ENCODE measurements at regions not wholly inside any gene's neighbourhood (a gene's known extent, or its start where the extent isn't known, plus 50 kb on each side); places are given as distances from the start of the nearest gene placed in this dataset.

GRCh38 chr13:79631051-79631659, 150.2 kb downstream of the NDFIP2 start:
- DNase-seq = no peak
- WGBS, 2 experiments (ENCODE audit: insufficient coverage in 1 of 2, insufficient read length in 1 of 2) = 82 to 92% methylated on average over 3 of the region's 3 CpGs
- no peaks in the 10 kb centered on the region for H3K9me3 ChIP-seq (ENCODE audit: control insufficient read depth, low read length)
- H3K9ac ChIP-seq (ENCODE audit: extremely low read depth, low read length, poor library complexity, severe bottlenecking) = no peak overlapping the region
- TF ChIP-seq CTCF (conservative IDR thresholded peaks at IDR 0.05) = peak; percentile 52
- no peak overlapping the region for H3K4me3 ChIP-seq (ENCODE audit: low read length)
- no peaks in the 10 kb centered on the region for H3K27me3 ChIP-seq (ENCODE audit: control insufficient read depth, insufficient read depth, low read length, poor library complexity, severe bottlenecking)
- Mint-ChIP-seq H3K4me1 (no peaks in the 10 kb centered on the region), H3K27me3 (ENCODE audit: insufficient read depth) (peaks cover 4% of the 10 kb centered on the region), H3K27ac (no peak overlapping the region), H3K9me3 (no peaks in the 10 kb centered on the region), H3K36me3 (ENCODE audit: low read depth) (no peaks in the 10 kb centered on the region), H3K4me3 (no peak overlapping the region)
- H3K27ac ChIP-seq (ENCODE audit: low read depth, low read length) = no peak overlapping the region
- no peaks in the 10 kb centered on the region for H3K36me3 ChIP-seq (ENCODE audit: control insufficient read depth, insufficient read depth, low read length)
- no peaks in the 10 kb centered on the region for H3K4me1 ChIP-seq (ENCODE audit: control insufficient read depth, insufficient read depth, low read length)

GRCh38 chr13:79628463-79628862, 147.5 kb downstream of the NDFIP2 start:
- Histone ChIP-seq H3K27ac (ENCODE audit: low read depth, low read length) (no peak overlapping the region), H3K4me1 (ENCODE audit: control insufficient read depth, insufficient read depth, low read length) (no peaks in the 10 kb centered on the region), H3K9me3 (ENCODE audit: control insufficient read depth, low read length) (no peaks in the 10 kb centered on the region), H3K36me3 (ENCODE audit: control insufficient read depth, insufficient read depth, low read length) (no peaks in the 10 kb centered on the region), H3K27me3 (ENCODE audit: control insufficient read depth, insufficient read depth, low read length, poor library complexity, severe bottlenecking) (no peaks in the 10 kb centered on the region), H3K4me3 (ENCODE audit: low read length) (no peak overlapping the region), H3K9ac (ENCODE audit: extremely low read depth, low read length, poor library complexity, severe bottlenecking) (no peak overlapping the region)
- Mint-ChIP-seq H3K36me3 (ENCODE audit: low read depth) (no peaks in the 10 kb centered on the region), H3K4me3 (no peak overlapping the region), H3K27ac (no peak overlapping the region), H3K27me3 (ENCODE audit: insufficient read depth) (peaks cover 4% of the 10 kb centered on the region), H3K9me3 (no peaks in the 10 kb centered on the region), H3K4me1 (no peaks in the 10 kb centered on the region)
- 89 to 93% methylated on average over 3 to 4 of the region's 4 CpGs for WGBS, 2 experiments (ENCODE audit: insufficient coverage in 1 of 2, insufficient read length in 1 of 2)
- DNase-seq = no peak
- no peak for TF ChIP-seq CTCF (conservative IDR thresholded peaks at IDR 0.05)

GRCh38 chr13:79626924-79627323, 146.0 kb downstream of the NDFIP2 start:
- H3K36me3 Mint-ChIP-seq (ENCODE audit: low read depth) = no peaks in the 10 kb centered on the region
- H3K27me3 Mint-ChIP-seq (ENCODE audit: insufficient read depth) = peaks cover 4% of the 10 kb centered on the region
- Histone ChIP-seq H3K36me3 (ENCODE audit: control insufficient read depth, insufficient read depth, low read length) (no peaks in the 10 kb centered on the region), H3K4me3 (ENCODE audit: low read length) (no peak overlapping the region), H3K9ac (ENCODE audit: extremely low read depth, low read length, poor library complexity, severe bottlenecking) (no peak overlapping the region), H3K4me1 (ENCODE audit: control insufficient read depth, insufficient read depth, low read length) (no peaks in the 10 kb centered on the region), H3K27ac (ENCODE audit: low read depth, low read length) (no peak overlapping the region), H3K9me3 (ENCODE audit: control insufficient read depth, low read length) (no peaks in the 10 kb centered on the region), H3K27me3 (ENCODE audit: control insufficient read depth, insufficient read depth, low read length, poor library complexity, severe bottlenecking) (no peaks in the 10 kb centered on the region)
- TF ChIP-seq CTCF (conservative IDR thresholded peaks at IDR 0.05) = no peak
- H3K9me3 Mint-ChIP-seq = no peaks in the 10 kb centered on the region
- WGBS, 2 experiments (ENCODE audit: insufficient coverage in 1 of 2, insufficient read length in 1 of 2) = 90 to 94% methylated on average over 2 to 6 of the region's 6 CpGs
- no peak overlapping the region for H3K4me3 Mint-ChIP-seq
- no peaks in the 10 kb centered on the region for H3K4me1 Mint-ChIP-seq
- H3K27ac Mint-ChIP-seq = no peak overlapping the region
- DNase-seq = no peak
